DOHH2 (cell line): ENCODE measurements at regions not wholly inside any gene's neighbourhood (a gene's known extent, or its start where the extent isn't known, plus 50 kb on each side); places are given as distances from the start of the nearest gene placed in this dataset.

Experiments
- CTCF ChIP-seq: fragments of 200-600 bp; sonication (generic); IDR thresholded peaks from one replicate; pipeline ENCODE4 v1.5.1; 2014; ENCODE audit warnings: antibody characterized with exemption, mild to moderate bottlenecking, low read depth, low read length; ENCODE audit not compliant: poor library complexity, severe bottlenecking
- EZH2phosphoT487 ChIP-seq: fragments of 200-600 bp; sonication (generic); IDR thresholded peaks from 2 replicates; pipeline ENCODE4 v1.6.1; 2017; ENCODE audit warnings: borderline replicate concordance, mild to moderate bottlenecking, antibody characterized with exemption, low read length, moderate library complexity, mixed read lengths

- TF ChIP-seq CTCF (no peak), EZH2phosphoT487 (no peak)
These were observed 731.3 kb downstream of the UQCRFS1 start for GRCh38 chr19:28481674-28482073.
